Ovary (tissue), 3 donors: ENCODE measurements at regions not wholly inside any gene's neighbourhood (a gene's known extent, or its start where the extent isn't known, plus 50 kb on each side); places are given as distances from the start of the nearest gene placed in this dataset.

Experiments
- CTCF ChIP-seq, 3 donors: fragments of 450-650 bp in 2 of 3; fragments of 200-600 bp in 1 of 3; IDR thresholded peaks; one replicate each; pipeline versions ENCODE4 v1.5.1 to v1.8.0; 2016 to 2022; ENCODE audit warnings: antibody characterized with exemption in 3 of 3, mild to moderate bottlenecking in 1 of 3
- POLR2A ChIP-seq: fragments of 450-650 bp; IDR thresholded peaks from one replicate; pipeline ENCODE4 v1.6.1; 2017; ENCODE audit warnings: antibody characterized with exemption, mild to moderate bottlenecking, moderate library complexity
- donor health status: DM: no; HTN: no; CAD: no.

GRCh38 chr9:86768020-86768419 is 179.3 kb downstream of the GAS1 start:
- TF ChIP-seq CTCF (IDR thresholded peaks at IDR 0.05) (no peak), POLR2A (no peak)
